H9 (cell line): ENCODE measurements at regions not wholly inside any gene's neighbourhood (a gene's known extent, or its start where the extent isn't known, plus 50 kb on each side); places are given as distances from the start of the nearest gene placed in this dataset.

ENCODE experiments used
- DNase-seq: peaks from one replicate; pipeline ENCODE4 v3.0.0-alpha.2; 2017
- H2AFZ ChIP-seq: one replicate; pipeline ENCODE4 v1.6.1; 2013; ENCODE audit warnings: mild to moderate bottlenecking, low read length, control low read depth, moderate library complexity
- H2AK5ac ChIP-seq: 2 replicates; pipeline ENCODE4 v1.6.1; 2013; ENCODE audit warnings: low read length, control low read depth, mixed read lengths; ENCODE audit not compliant: insufficient read length
- H2BK120ac ChIP-seq: one replicate; pipeline ENCODE4 v1.6.1; 2013; ENCODE audit warnings: low read depth, mild to moderate bottlenecking, low read length, control low read depth, inconsistent platforms; ENCODE audit not compliant: poor library complexity, severe bottlenecking
- H2BK12ac ChIP-seq: 2 replicates; pipeline ENCODE4 v1.6.1; 2013; ENCODE audit warnings: low read length, control low read depth, mixed read lengths, low read depth; ENCODE audit not compliant: insufficient read length
- H2BK15ac ChIP-seq: 2 replicates; pipeline ENCODE4 v1.6.1; 2013; ENCODE audit warnings: low read depth, low read length, control low read depth
- H2BK20ac ChIP-seq: one replicate; pipeline ENCODE4 v1.6.1; 2013; ENCODE audit warnings: low read depth, mild to moderate bottlenecking, low read length, control low read depth, inconsistent platforms; ENCODE audit not compliant: poor library complexity, severe bottlenecking
- H2BK5ac ChIP-seq: 2 replicates; pipeline ENCODE4 v1.6.1; 2013; ENCODE audit warnings: low read length, control low read depth, mixed read lengths; ENCODE audit not compliant: insufficient read length
- H3K14ac ChIP-seq: 2 replicates; pipeline ENCODE4 v1.6.1; 2013; ENCODE audit warnings: low read length, control low read depth; ENCODE audit not compliant: insufficient read depth
- H3K18ac ChIP-seq: 2 replicates; pipeline ENCODE4 v1.6.1; 2013; ENCODE audit warnings: low read depth, mild to moderate bottlenecking, mixed read lengths, low read length, control low read depth; ENCODE audit not compliant: insufficient read length
- H3K23ac ChIP-seq: 2 replicates; pipeline ENCODE4 v1.6.1; 2013; ENCODE audit warnings: low read length, control low read depth, mixed read lengths, low read depth; ENCODE audit not compliant: insufficient read length
- H3K23me2 ChIP-seq: 2 replicates; pipeline ENCODE4 v1.6.1; 2013; ENCODE audit warnings: low read depth, mild to moderate bottlenecking, mixed read lengths, low read length, control low read depth; ENCODE audit not compliant: insufficient read length, poor library complexity, severe bottlenecking
- H3K27ac ChIP-seq: 2 replicates; pipeline ENCODE4 v1.5.1; 2013; ENCODE audit warnings: low read length, control low read depth, mixed read lengths, low read depth; ENCODE audit not compliant: insufficient read length
- H3K27me3 ChIP-seq: 2 replicates; pipeline ENCODE4 v1.6.1; 2013; ENCODE audit warnings: low read length, control low read depth, inconsistent platforms; ENCODE audit not compliant: insufficient read depth
- H3K4ac ChIP-seq: 2 replicates; pipeline ENCODE4 v1.6.1; 2013; ENCODE audit warnings: low read depth, mild to moderate bottlenecking, control low read depth, inconsistent platforms, low read length, moderate library complexity
- H3K4me1 ChIP-seq: 2 replicates; pipeline ENCODE4 v1.6.1; 2013; ENCODE audit warnings: low read length, control low read depth, inconsistent platforms; ENCODE audit not compliant: insufficient read depth
- H3K4me2 ChIP-seq: 2 replicates; pipeline ENCODE4 v1.6.1; 2013; ENCODE audit warnings: low read length, control low read depth, mixed read lengths; ENCODE audit not compliant: insufficient read length, insufficient read depth
- H3K56ac ChIP-seq: 2 replicates; pipeline ENCODE4 v1.6.1; 2013; ENCODE audit warnings: low read depth, mild to moderate bottlenecking, mixed read lengths, low read length, control low read depth; ENCODE audit not compliant: insufficient read length
- H3K79me1 ChIP-seq: 2 replicates; pipeline ENCODE4 v1.6.1; 2013; ENCODE audit warnings: low read depth, mild to moderate bottlenecking, moderate library complexity, low read length, control low read depth, inconsistent platforms; ENCODE audit not compliant: insufficient read depth, poor library complexity, severe bottlenecking
- H3K79me2 ChIP-seq: 2 replicates; pipeline ENCODE4 v1.6.1; 2013; ENCODE audit warnings: low read length, control low read depth, inconsistent platforms; ENCODE audit not compliant: insufficient read depth
- H3K9ac ChIP-seq: 2 replicates; pipeline ENCODE4 v1.6.1; 2013; ENCODE audit warnings: low read length, control low read depth, mixed read lengths; ENCODE audit not compliant: insufficient read length; ENCODE audit errors: extremely low read depth
- H3K9me3 ChIP-seq: one replicate; pipeline ENCODE4 v1.6.1; 2013; ENCODE audit warnings: low read depth, low read length, inconsistent platforms; ENCODE audit not compliant: control insufficient read depth
- H3T11ph ChIP-seq: one replicate; pipeline ENCODE4 v1.6.1; 2013; ENCODE audit warnings: mild to moderate bottlenecking, low read length, control low read depth, inconsistent platforms
- H4K20me1 ChIP-seq: one replicate; pipeline ENCODE4 v1.6.1; 2013; ENCODE audit not compliant: control insufficient read depth, insufficient read length, insufficient read depth
- H4K5ac ChIP-seq: 2 replicates; pipeline ENCODE4 v1.6.1; 2013; ENCODE audit warnings: low read depth, mild to moderate bottlenecking, mixed read lengths, low read length, control low read depth; ENCODE audit not compliant: insufficient read length
- H4K8ac ChIP-seq: replicated peaks from 2 replicates; pipeline ENCODE4 v1.6.1; 2013; ENCODE audit warnings: low read length, control low read depth, mixed read lengths, low read depth; ENCODE audit not compliant: insufficient read length
- H4K91ac ChIP-seq: 2 replicates; pipeline ENCODE4 v1.6.1; 2013; ENCODE audit warnings: low read depth, mild to moderate bottlenecking, moderate library complexity, mixed read lengths, low read length, control low read depth; ENCODE audit not compliant: insufficient read length
- H3K27ac Mint-ChIP-seq, 3 experiments: 2 replicates in 2 of 3; 3 replicates in 1 of 3; pipeline ENCODE4 v1.8.0; 2020 to 2021; ENCODE audit warnings: mixed read lengths in 3 of 3, mild to moderate bottlenecking in 1 of 3, moderate library complexity in 1 of 3
- H3K27me3 Mint-ChIP-seq: 2 replicates; pipeline ENCODE4 v1.8.0; 2021; ENCODE audit warnings: low read depth, mild to moderate bottlenecking, moderate library complexity, mixed read lengths
- H3K36me3 Mint-ChIP-seq, 3 experiments: 2 replicates in 2 of 3; 3 replicates in 1 of 3; pipeline ENCODE4 v1.8.0; 2020 to 2021; ENCODE audit warnings: low read depth in 3 of 3, mixed read lengths in 3 of 3; ENCODE audit not compliant: insufficient read depth in 1 of 3
- H3K4me1 Mint-ChIP-seq, 2 experiments: 2 replicates each; pipeline ENCODE4 v1.8.0; 2020; ENCODE audit warnings: mixed read lengths in 2 of 2
- H3K4me3 Mint-ChIP-seq, 2 experiments: 2 replicates in 1 of 2; 3 replicates in 1 of 2; pipeline ENCODE4 v1.8.0; 2020 to 2021; ENCODE audit warnings: mild to moderate bottlenecking in 2 of 2, mixed read lengths in 2 of 2, moderate library complexity in 1 of 2
- H3K9me3 Mint-ChIP-seq, 2 experiments: 2 replicates in 1 of 2; 3 replicates in 1 of 2; pipeline ENCODE4 v1.8.0; 2020; ENCODE audit warnings: mild to moderate bottlenecking in 2 of 2, mixed read lengths in 2 of 2, moderate library complexity in 1 of 2
- WGBS: extraction: QIAGEN DNeasy Blood & Tissue Kit; methylation state at CpG from one replicate; pipeline ENCODE4 v1.1.7; 2013; ENCODE audit warnings: missing lambda C conversion rate, low lambda C conversion rate, mixed read lengths; ENCODE audit not compliant: insufficient read length; ENCODE audit errors: extremely low coverage; 5-methylcytosine and 5-hydroxymethylcytosine counted together
- TF ChIP-seq, protein P1 (sequence below): fragments of 200-600 bp; sonication (generic); conservative IDR thresholded peaks from 3 replicates; pipeline ENCODE4 v1.8.0; 2021; ENCODE audit warnings: antibody characterized with exemption, mild to moderate bottlenecking

- Mint-ChIP-seq H3K36me3 (no peaks in the 10 kb centered on the region; a peak in 1 of 7 replicates), H3K27me3 (no peaks in the 10 kb centered on the region), H3K4me1 (peaks cover 2 to 5% of the 10 kb centered on the region in 2 experiments; a peak in 2 of 4 replicates), H3K9me3 (no peaks in the 10 kb centered on the region), H3K27ac (no peak overlapping the region), H3K4me3 (no peak overlapping the region)
- H2BK120ac ChIP-seq: no peak overlapping the region
- H3K4me2 ChIP-seq: no peak overlapping the region
- H2BK12ac ChIP-seq: no peak overlapping the region
- H3K23ac ChIP-seq: no peak overlapping the region
- no peak overlapping the region for H3K18ac ChIP-seq
- H3K79me1 ChIP-seq: no peaks in the 10 kb centered on the region
- no peaks in the 10 kb centered on the region for H3K23me2 ChIP-seq
- no peak overlapping the region for H4K8ac ChIP-seq
- H2AFZ ChIP-seq: no peak overlapping the region
- no peaks in the 10 kb centered on the region for H3K27me3 ChIP-seq
- TF ChIP-seq, protein P1, sequence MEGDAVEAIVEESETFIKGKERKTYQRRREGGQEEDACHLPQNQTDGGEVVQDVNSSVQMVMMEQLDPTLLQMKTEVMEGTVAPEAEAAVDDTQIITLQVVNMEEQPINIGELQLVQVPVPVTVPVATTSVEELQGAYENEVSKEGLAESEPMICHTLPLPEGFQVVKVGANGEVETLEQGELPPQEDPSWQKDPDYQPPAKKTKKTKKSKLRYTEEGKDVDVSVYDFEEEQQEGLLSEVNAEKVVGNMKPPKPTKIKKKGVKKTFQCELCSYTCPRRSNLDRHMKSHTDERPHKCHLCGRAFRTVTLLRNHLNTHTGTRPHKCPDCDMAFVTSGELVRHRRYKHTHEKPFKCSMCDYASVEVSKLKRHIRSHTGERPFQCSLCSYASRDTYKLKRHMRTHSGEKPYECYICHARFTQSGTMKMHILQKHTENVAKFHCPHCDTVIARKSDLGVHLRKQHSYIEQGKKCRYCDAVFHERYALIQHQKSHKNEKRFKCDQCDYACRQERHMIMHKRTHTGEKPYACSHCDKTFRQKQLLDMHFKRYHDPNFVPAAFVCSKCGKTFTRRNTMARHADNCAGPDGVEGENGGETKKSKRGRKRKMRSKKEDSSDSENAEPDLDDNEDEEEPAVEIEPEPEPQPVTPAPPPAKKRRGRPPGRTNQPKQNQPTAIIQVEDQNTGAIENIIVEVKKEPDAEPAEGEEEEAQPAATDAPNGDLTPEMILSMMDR: no peak
- no peak overlapping the region for H3K27ac ChIP-seq
- no peak overlapping the region for H2AK5ac ChIP-seq
- no peaks in the 10 kb centered on the region for H3K9me3 ChIP-seq
- no peak overlapping the region for H3T11ph ChIP-seq
- H3K79me2 ChIP-seq: no peaks in the 10 kb centered on the region
- no peak overlapping the region for H3K4ac ChIP-seq
- no peak overlapping the region for H4K5ac ChIP-seq
- no peak for DNase-seq
- no peak overlapping the region for H4K91ac ChIP-seq
- no peak overlapping the region for H2BK5ac ChIP-seq
- peaks cover 2% of the 10 kb centered on the region; the same call in 1 of the 2 replicates for H3K4me1 ChIP-seq
- H2BK20ac ChIP-seq: no peak overlapping the region
- no CpG with 5 or more reads among the region's 1 CpG for WGBS
- H3K56ac ChIP-seq: no peak overlapping the region
- H4K20me1 ChIP-seq: no peaks in the 10 kb centered on the region
- no peak overlapping the region for H3K9ac ChIP-seq
- H2BK15ac ChIP-seq: no peak overlapping the region
- no peak overlapping the region for H3K14ac ChIP-seq
Observed at GRCh38 chr11:41861838-41862237, 402.4 kb upstream of the LRRC4C start.
